ENCODE measurements at regions not wholly inside any gene's neighbourhood (a gene's known extent, or its start where the extent isn't known, plus 50 kb on each side); places are given as distances from the start of the nearest gene placed in this dataset.

- DNase-seq: no peak
Measured at GRCh38 chr10:2980791-2981360, 86.5 kb upstream of the PFKP start.

GRCh38 chr10:2980116-2980515, 87.2 kb upstream of the PFKP start:
- no peak for DNase-seq

- no peak for DNase-seq
Measured at GRCh38 chr10:2979306-2979705, 88.0 kb upstream of the PFKP start.

GRCh38 chr10:2978574-2979273, 88.6 kb upstream of the PFKP start:
- no peak for DNase-seq

- DNase-seq: no peak
Measured at GRCh38 chr10:2978111-2978510, 89.2 kb upstream of the PFKP start.

GRCh38 chr10:2974503-2975207, 92.7 kb upstream of the PFKP start:
- DNase-seq: no peak

GRCh38 chr10:2974083-2974482, 93.3 kb upstream of the PFKP start:
- DNase-seq: no peak

- DNase-seq: no peak
Measured at GRCh38 chr10:2972810-2973209, 94.5 kb upstream of the PFKP start.

- DNase-seq: no peak
Measured at GRCh38 chr10:2972216-2972615, 95.1 kb upstream of the PFKP start.

GRCh38 chr10:2970190-2970823, 97.0 kb upstream of the PFKP start:
- no peak for DNase-seq

- no peak for DNase-seq
Measured at GRCh38 chr10:2968401-2969058, 98.8 kb upstream of the PFKP start.

- DNase-seq: no peak
Measured at GRCh38 chr10:2966134-2966533, 101.2 kb upstream of the PFKP start.

- no peak for DNase-seq
Measured at GRCh38 chr10:2964632-2965296, 102.6 kb upstream of the PFKP start.

- no peak for DNase-seq
Measured at GRCh38 chr10:2963889-2964631, 103.3 kb upstream of the PFKP start.

GRCh38 chr10:2962194-2962593, 105.2 kb upstream of the PFKP start:
- no peak for DNase-seq

- no peak for DNase-seq
Measured at GRCh38 chr10:2958659-2959058, 108.7 kb upstream of the PFKP start.

- no peak for DNase-seq
Measured at GRCh38 chr10:2957785-2958184, 109.6 kb upstream of the PFKP start.

- no peak for DNase-seq
Measured at GRCh38 chr10:2955064-2955463, 112.3 kb upstream of the PFKP start.

- no peak for DNase-seq
Measured at GRCh38 chr10:2953495-2953894, 113.9 kb upstream of the PFKP start.

GRCh38 chr10:2951235-2951835, 116.0 kb upstream of the PFKP start:
- DNase-seq: no peak

GRCh38 chr10:2950546-2950945, 116.8 kb upstream of the PFKP start:
- DNase-seq: no peak

GRCh38 chr10:2949948-2950354, 117.4 kb upstream of the PFKP start:
- no peak for DNase-seq
